ENCODE measurements at regions not wholly inside any gene's neighbourhood (a gene's known extent, or its start where the extent isn't known, plus 50 kb on each side); places are given as distances from the start of the nearest gene placed in this dataset.

DNA sequence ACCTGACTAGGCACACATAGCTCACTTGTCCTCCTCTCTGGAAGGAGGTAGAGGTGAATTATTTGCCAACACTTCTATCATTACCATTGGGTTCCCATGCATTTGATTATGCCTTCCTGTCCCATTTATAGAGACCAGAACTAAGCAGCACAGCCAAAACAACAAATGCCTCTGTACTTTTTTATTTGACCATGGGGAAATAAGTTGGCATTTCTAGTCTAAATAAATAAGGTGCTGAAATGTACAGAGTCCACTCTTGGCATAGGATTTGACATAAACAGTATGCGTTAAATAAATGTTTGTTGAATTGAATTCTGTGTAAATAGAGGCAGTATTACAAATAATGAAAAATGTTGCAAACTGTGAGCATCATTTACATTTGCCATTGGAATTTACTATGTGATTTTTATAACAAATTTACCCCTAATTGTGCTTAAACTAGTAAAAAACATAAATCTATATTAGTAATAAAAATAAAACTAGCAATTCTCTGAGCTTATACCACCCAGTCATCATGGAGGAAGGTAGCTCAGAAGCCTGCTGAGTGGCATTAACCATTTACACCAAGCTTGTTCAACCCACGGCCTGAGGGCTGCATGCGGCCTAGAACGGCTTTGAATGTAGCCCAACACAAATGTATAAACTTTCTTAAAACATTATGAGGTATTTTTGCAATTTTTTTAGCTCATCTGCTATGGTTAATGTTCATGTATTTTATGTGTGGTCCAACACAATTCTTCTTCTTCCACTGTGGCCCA, 367.8 kb downstream of the FIGN start:
- no peak for DNase-seq

GRCh38 chr2:163364736-163365135, 371.1 kb downstream of the FIGN start:
- DNase-seq: no peak

DNA sequence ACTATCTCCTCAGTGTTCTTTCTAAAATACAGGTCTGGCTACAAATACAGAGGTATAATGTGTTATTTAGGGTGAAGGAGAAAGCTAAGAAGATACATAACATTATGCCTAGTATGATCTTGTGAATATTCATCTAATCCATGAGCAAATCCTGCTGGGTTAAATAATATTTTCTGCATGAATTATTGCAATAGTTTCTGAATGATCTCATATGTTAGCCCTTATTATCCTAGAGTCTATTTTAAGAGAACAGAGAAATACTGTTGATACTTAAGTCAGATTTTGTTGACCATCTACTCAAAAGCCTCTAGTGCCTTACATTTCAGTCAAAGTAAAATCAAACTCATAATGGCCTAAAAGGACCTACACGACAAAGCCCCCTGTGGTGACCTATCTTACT, 382.3 kb downstream of the FIGN start:
- no peak for DNase-seq

GRCh38 chr2:163351966-163352365, 383.8 kb downstream of the FIGN start:
- DNase-seq: no peak

- DNase-seq: peak; percentile 61
Observed at GRCh38 chr2:163351143-163351542, 384.7 kb downstream of the FIGN start.

DNA sequence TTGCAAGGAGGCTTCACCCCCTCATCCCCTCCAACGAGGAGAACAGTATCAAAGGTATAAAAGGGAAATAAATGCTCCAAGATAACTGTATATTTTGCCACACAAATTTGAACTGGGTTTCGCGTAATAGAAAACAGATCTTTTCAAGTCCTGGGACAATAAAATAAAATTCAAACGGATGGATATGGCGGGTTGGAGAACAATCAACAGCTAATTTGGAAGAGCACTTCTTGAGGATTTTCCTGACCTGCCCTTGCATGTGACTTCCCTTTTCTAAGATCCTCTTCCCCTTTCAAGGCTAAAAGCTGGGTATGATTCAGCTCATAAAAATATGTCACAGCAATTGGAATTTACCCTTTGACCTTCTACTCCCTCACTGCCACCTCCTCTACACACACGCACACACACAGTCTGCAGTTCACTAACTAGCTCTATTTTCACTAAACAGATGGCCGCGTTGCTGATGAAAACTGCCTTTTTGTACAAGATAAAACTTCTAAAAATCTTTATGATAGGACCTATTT, 386.9 kb downstream of the FIGN start:
- no peak for DNase-seq

GRCh38 chr2:163347982-163348856, 387.6 kb downstream of the FIGN start:
- DNase-seq: no peak

- peak; percentile 65 for DNase-seq
Observed at GRCh38 chr2:163345795-163346573, 389.8 kb downstream of the FIGN start.

- no peak for DNase-seq
Observed at GRCh38 chr2:163343316-163343715, 392.5 kb downstream of the FIGN start.

- DNase-seq: no peak
Observed at GRCh38 chr2:163341426-163341825, 394.4 kb downstream of the FIGN start.

- DNase-seq: no peak
Observed at GRCh38 chr2:163338270-163338669, 397.5 kb downstream of the FIGN start.

GRCh38 chr2:163324677-163325076, 411.1 kb downstream of the FIGN start:
- peak; percentile 92 for DNase-seq

DNA sequence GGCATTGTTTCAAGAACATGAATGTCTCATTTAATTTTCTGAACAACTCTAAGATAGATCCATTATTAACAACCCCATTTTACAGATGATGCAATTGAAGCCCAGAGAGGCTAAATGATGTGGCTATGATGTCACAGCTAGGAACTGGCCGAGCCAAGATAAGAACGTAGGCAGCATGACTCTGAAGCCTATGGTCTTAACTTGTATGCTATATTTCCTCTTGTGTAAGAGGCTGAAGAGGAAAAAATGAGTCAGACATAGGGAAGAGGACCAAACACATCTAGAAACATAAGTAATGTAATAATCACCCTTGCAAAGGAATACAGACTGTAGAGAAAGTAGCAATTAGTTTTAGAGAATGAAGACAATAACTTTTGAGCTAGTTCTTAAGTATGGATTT, 416.8 kb downstream of the FIGN start:
- no peak for DNase-seq

DNA sequence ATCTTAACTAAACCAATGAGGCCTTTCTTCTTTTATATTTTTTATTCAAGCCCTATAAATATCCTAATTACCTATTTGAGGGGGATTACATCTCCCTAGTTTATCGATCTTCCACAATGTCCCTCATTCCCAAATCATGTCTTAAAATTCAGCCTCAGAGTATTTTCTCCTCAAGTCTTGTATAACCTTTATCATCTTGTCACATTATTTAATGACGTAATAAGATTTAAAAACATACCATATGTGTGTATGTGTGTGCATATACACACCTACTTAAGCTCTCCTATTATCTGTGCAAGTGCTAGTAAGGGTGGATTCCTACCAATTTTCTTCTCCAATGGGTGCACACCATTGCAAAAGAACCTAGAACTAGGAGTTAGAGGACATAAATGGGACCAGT, 421.1 kb downstream of the FIGN start:
- DNase-seq: no peak

DNA sequence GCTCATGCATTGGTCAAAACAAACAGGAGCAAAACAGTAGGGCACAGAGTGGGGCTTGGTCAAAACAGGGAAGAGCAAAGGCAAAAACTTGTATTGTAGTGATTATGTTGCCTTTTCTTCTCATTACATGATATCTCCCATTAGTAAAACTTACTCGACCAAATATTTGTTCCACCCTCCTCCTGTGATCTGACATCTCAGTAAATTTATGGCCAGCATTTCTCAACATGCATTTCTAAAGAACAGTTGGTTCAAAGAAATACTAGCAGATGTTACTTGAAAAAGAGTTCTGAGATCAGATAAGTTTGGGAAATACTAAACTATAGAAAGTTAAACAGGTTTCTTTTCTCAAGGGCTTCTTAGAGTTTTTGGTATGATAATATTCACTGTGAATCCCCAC, 423.1 kb downstream of the FIGN start:
- DNase-seq: no peak

DNA sequence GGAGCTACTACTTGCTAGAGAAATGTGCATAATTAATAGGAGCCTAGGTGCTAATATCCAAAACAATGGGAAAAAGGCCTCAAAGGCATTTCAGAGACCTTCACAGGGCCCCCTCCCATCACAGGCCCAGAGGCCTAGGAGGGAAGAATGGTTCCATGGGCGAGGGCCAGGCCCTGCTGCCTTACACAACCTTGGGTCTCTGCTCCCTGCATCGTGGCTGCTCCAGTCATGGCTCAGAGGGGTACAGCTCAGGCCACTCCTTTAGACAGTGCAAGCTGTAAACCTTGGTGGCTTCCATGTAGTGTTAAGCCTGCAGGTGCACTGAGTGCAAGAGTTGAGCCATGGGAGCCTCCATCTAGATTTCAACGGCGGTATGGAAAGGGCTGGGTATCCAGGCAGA, 429.2 kb downstream of the FIGN start:
- no peak for DNase-seq

GRCh38 chr2:163302141-163302540, 433.7 kb downstream of the FIGN start:
- DNase-seq: no peak

GRCh38 chr2:163291790-163292189, 444.0 kb downstream of the FIGN start:
- DNase-seq: no peak

DNA sequence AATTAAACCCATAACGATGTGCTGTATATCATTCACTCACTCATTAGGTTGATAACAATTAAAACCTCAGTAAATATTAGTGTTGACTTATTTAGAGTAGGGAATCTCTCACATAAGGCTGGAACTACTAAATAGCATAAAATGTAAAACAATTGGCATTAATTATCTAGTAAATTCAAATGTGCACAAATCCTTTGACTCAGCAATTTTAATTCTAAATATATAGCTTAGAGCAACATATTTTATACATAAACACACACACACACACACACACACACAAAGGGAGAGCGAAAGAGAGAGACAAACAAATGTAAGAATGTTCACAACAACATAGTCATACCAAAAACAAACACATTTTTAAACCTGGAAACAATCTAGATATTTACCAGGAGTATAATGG, 443.1 kb upstream of the KCNH7 start:
- DNase-seq: no peak

GRCh38 chr2:163269374-163270021, 430.9 kb upstream of the KCNH7 start:
- DNase-seq: no peak

GRCh38 chr2:163266772-163267171, 428.2 kb upstream of the KCNH7 start:
- DNase-seq: no peak

DNA sequence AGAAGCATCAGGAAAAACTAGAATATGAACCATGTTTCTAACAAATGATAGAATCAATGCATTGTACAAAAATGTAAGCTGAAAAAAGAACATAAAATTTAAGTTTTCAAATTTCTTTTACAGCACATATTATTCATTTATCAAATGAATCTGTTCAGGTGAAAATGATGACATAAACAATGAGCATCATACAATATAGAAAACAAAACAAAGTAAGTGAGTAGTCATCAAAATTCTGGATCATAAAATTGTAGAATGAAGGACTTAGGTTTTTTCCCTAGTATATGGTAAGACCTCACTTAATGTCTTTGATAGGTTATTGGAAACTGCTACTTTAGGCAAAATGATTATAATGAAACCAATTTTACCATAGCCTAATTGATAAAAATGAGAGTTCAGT, 427.0 kb upstream of the KCNH7 start:
- DNase-seq: no peak

DNA sequence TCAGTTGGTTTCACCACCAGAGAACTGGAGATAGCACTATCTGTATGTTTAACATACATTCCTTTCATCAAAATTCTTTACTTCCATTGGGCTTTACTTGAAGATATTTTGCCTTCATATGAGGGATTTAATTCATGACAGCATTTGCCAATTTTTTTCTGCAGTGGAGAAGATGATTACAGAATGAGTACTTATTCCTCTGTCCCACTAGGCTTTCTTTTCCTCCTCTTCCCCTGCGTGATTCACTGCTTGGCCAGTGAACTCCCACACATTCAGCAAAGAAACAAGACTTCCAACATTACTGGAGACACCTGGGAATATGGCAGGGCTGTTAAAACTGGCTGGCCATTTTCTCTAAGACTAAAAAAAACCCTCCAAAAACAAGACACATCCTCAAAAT, 425.8 kb upstream of the KCNH7 start:
- no peak for DNase-seq

Measured in NCI-H526 treated with DMSO at 0.1 percent for 48 hours (cell line).